Testis (tissue), 2 donors: ENCODE measurements at regions not wholly inside any gene's neighbourhood (a gene's known extent, or its start where the extent isn't known, plus 50 kb on each side); places are given as distances from the start of the nearest gene placed in this dataset.
"Not testable (repeated sequence)": the region's sequence is repeated elsewhere in the genome, so short reads cannot be mapped to it uniquely, and the experiment has no call there.

Experiments used
- DNase-seq: peaks from one replicate; pipeline ENCODE4 v3.0.0-alpha.2; 2019
- H3K27ac ChIP-seq, 2 donors: fragments of 200-600 bp; sonication (generic); one replicate each; pipeline ENCODE4 v1.5.1; 2019
- H3K27me3 ChIP-seq: fragments of 200-600 bp; sonication (generic); one replicate; pipeline ENCODE4 v1.5.1; 2019
- H3K36me3 ChIP-seq: fragments of 200-600 bp; sonication (generic); one replicate; pipeline ENCODE4 v1.5.1; 2017; ENCODE audit warnings: low read depth; ENCODE audit errors: missing control alignments
- H3K4me1 ChIP-seq: fragments of 200-600 bp; sonication (generic); one replicate; pipeline ENCODE4 v1.5.1; 2019
- H3K4me3 ChIP-seq, 2 donors: fragments of 200-600 bp; sonication (generic); one replicate each; pipeline ENCODE4 v1.5.1; 2017 to 2019
- H3K9me3 ChIP-seq: fragments of 200-600 bp; sonication (generic); one replicate; pipeline ENCODE4 v1.5.1; 2017
- CTCF ChIP-seq, 3 experiments: fragments of 450-650 bp in 2 of 3; fragments of 200-600 bp in 1 of 3; sonication (generic) in 1 of 3; IDR thresholded peaks; one replicate each; pipeline ENCODE4 v1.5.1; 2016 to 2019; ENCODE audit warnings: antibody characterized with exemption in 3 of 3, mild to moderate bottlenecking in 2 of 3, moderate library complexity in 1 of 3
- POLR2A ChIP-seq: fragments of 450-650 bp; IDR thresholded peaks from one replicate; pipeline ENCODE4 v1.6.1; 2017; ENCODE audit warnings: antibody characterized with exemption, mild to moderate bottlenecking, moderate library complexity
- WGBS, 2 donors: methylation state at CpG; one replicate each; pipeline ENCODE4 v1.1.5; 2018; 5-methylcytosine and 5-hydroxymethylcytosine counted together
- intact Hi-C: fragments of 100-400 bp; cut with DNase I; formaldehyde crosslinking; loops from one replicate; pipeline ENCODE4 v1.15.1; 2023; ENCODE audit warnings: low total_unique reads

- Histone ChIP-seq H3K9me3 (no peaks in the 10 kb centered on the region), H3K4me1 (no peaks in the 10 kb centered on the region), H3K27ac (no peak overlapping the region), H3K36me3 (no peaks in the 10 kb centered on the region), H3K27me3 (no peaks in the 10 kb centered on the region), H3K4me3 (no peak overlapping the region)
- no peak for DNase-seq
- 87 to 88% methylated on average over 1 of the region's 1 CpG for WGBS, 2 donors
- TF ChIP-seq CTCF (IDR thresholded peaks at IDR 0.05) (no peak), POLR2A (no peak)
- intact Hi-C loops, result no loop called here
These were observed 148.8 kb upstream of the CACNA2D1 start for GRCh38 chr7:82592416-82592815.

GRCh38 chr7:82579047-82579446 lies 135.5 kb upstream of the CACNA2D1 start:
- Histone ChIP-seq H3K9me3 (no peaks in the 10 kb centered on the region), H3K27me3 (no peaks in the 10 kb centered on the region), H3K4me1 (no peaks in the 10 kb centered on the region), H3K4me3 (no peak overlapping the region), H3K36me3 (no peaks in the 10 kb centered on the region), H3K27ac (no peak overlapping the region)
- DNase-seq, result no peak
- TF ChIP-seq CTCF (IDR thresholded peaks at IDR 0.05) (no peak), POLR2A (no peak)
- WGBS, 2 donors, result 89 to 92% methylated on average over 3 of the region's 3 CpGs
- intact Hi-C loops, result loop anchor here (10.0 kb wide), 1 partner anchor 524 kb away; no protein-coding TSS in a partner anchor

- Histone ChIP-seq H3K36me3 (no peaks in the 10 kb centered on the region), H3K27me3 (no peaks in the 10 kb centered on the region), H3K27ac (no peak overlapping the region), H3K4me3 (no peak overlapping the region), H3K4me1 (no peaks in the 10 kb centered on the region), H3K9me3 (no peaks in the 10 kb centered on the region)
- 36 to 50% methylated on average over 1 of the region's 1 CpG for WGBS, 2 donors
- no peak for TF ChIP-seq CTCF (IDR thresholded peaks at IDR 0.05)
- TF ChIP-seq POLR2A, result no peak
- intact Hi-C loops, result loop anchor here (10.0 kb wide), 1 partner anchor 524 kb away; no protein-coding TSS in a partner anchor
- DNase-seq, result no peak
These were observed 134.9 kb upstream of the CACNA2D1 start for GRCh38 chr7:82578430-82578829.

- intact Hi-C loops, result loop anchor here (10.0 kb wide), 1 partner anchor 518 kb away; no protein-coding TSS in a partner anchor
- H3K4me3 ChIP-seq, result no peak overlapping the region
- peak; percentile 69 to 94 (median 88) for TF ChIP-seq CTCF (IDR thresholded peaks at IDR 0.05)
- no peak for TF ChIP-seq POLR2A
- 1 to 2% methylated on average over 9 of the region's 9 CpGs for WGBS, 2 donors
- no peak overlapping the region for H3K27ac ChIP-seq
- peak; percentile 95 for DNase-seq
- H3K27me3 ChIP-seq, result no peaks in the 10 kb centered on the region
- no peaks in the 10 kb centered on the region for H3K36me3 ChIP-seq
- peaks cover 8% of the 10 kb centered on the region for H3K4me1 ChIP-seq
- H3K9me3 ChIP-seq, result no peaks in the 10 kb centered on the region
These were observed 128.8 kb upstream of the CACNA2D1 start for GRCh38 chr7:82572195-82572880.

- WGBS, 2 donors, result 86 to 93% methylated on average over 4 of the region's 4 CpGs
- H3K27ac ChIP-seq, H3K4me1 ChIP-seq, H3K4me3 ChIP-seq, DNase-seq, H3K27me3 ChIP-seq, H3K9me3 ChIP-seq, H3K36me3 ChIP-seq: not testable (repeated sequence)
- intact Hi-C loops, result loop anchor here (10.0 kb wide), 1 partner anchor 516 kb away; no protein-coding TSS in a partner anchor
These were observed 127.5 kb upstream of the CACNA2D1 start for GRCh38 chr7:82571047-82571446.
